ENCODE measurements at regions not wholly inside any gene's neighbourhood (a gene's known extent, or its start where the extent isn't known, plus 50 kb on each side); places are given as distances from the start of the nearest gene placed in this dataset.

- TF ChIP-seq TCF3 (IDR thresholded peaks at IDR 0.05; ENCODE audit: borderline replicate concordance, insufficient read depth, low read depth, low read length) (no peak), RAD51 (IDR thresholded peaks at IDR 0.05) (no peak), CEBPZ (IDR thresholded peaks at IDR 0.05; ENCODE audit: low read depth, low read length) (no peak)
Observed at GRCh38 chr4:62204136-62204535, 1004.0 kb downstream of the ADGRL3 start (continued).

- no TSS peak for BruUV-seq (replicated peaks)
- ATAC-seq (no peak), FAIRE-seq (no peak), DNase-seq (ENCODE audit: low read depth, low spot score) (no peak)
- H3K4me1 ChIP-seq (ENCODE audit: control insufficient read depth, insufficient read depth, low read length): no peaks in the 10 kb centered on the region
- ChIA-PET SMC1A (ENCODE audit: uncharacterized antibody, unreplicated experiment) (interaction anchor here (0.6 kb wide), 1 partner anchor 10 kb away, joined by 4 read pairs; no protein-coding TSS in a partner anchor), POLR2A (no interaction called here), RAD21 (ENCODE audit: unreplicated experiment) (no interaction called here), CTCF (no interaction called here)
- H3K4me2 ChIP-seq (ENCODE audit: control insufficient read depth, insufficient read depth): no peak overlapping the region
- H4K20me1 ChIP-seq (ENCODE audit: control insufficient read depth, insufficient read depth): no peaks in the 10 kb centered on the region
- no peaks in the 10 kb centered on the region for H3K79me2 ChIP-seq (ENCODE audit: control insufficient read depth, insufficient read depth, low read length)
- H3K27me3 ChIP-seq (replicated peaks in 1 of 2; ENCODE audit: control insufficient read depth in 2 of 2, insufficient read depth in 2 of 2, low read length in 1 of 2): no peaks in the 10 kb centered on the region
- no peak overlapping the region for H3K4me3 ChIP-seq
- no peak overlapping the region for H2AFZ ChIP-seq (ENCODE audit: control insufficient read depth, low read depth, low read length)
- no peak overlapping the region for H3K9ac ChIP-seq (ENCODE audit: control insufficient read depth, insufficient read depth, low read length)
- intact Hi-C loops (cut with micrococcal nuclease; ENCODE audit: unreplicated experiment): no loop called here
- H3K36me3 ChIP-seq (ENCODE audit: control insufficient read depth in 2 of 2, insufficient read depth in 2 of 2, low read length in 1 of 2): no peaks in the 10 kb centered on the region
- no peak overlapping the region for H3K27ac ChIP-seq (ENCODE audit: control insufficient read depth, insufficient read depth)
- no peak for TF ChIP-seq ZZZ3 (IDR thresholded peaks at IDR 0.05; ENCODE audit: control insufficient read depth, insufficient read length, low read depth)
- TF ChIP-seq ZNF207 (IDR thresholded peaks at IDR 0.05; ENCODE audit: borderline replicate concordance): no peak
- no peak for TF ChIP-seq MEF2A (IDR thresholded peaks at IDR 0.05; ENCODE audit: insufficient read depth, low read depth, low read length)
- no peak for TF ChIP-seq IKZF1 (conservative IDR thresholded peaks at IDR 0.05)
- TF ChIP-seq SP1 (IDR thresholded peaks at IDR 0.05; ENCODE audit: low read depth, low read length): no peak
- TF ChIP-seq ZBTB11 (CRISPR knock-in tag; IDR thresholded peaks at IDR 0.05): no peak
- H3K9me3 ChIP-seq (replicated peaks; ENCODE audit: control insufficient read depth, insufficient read depth, low read length): no peaks in the 10 kb centered on the region
- WGBS (ENCODE audit: insufficient coverage, insufficient replicate concordance, low lambda C conversion rate, missing lambda C conversion rate): 21% methylated on average over 8 of the region's 8 CpGs
- in situ Hi-C loops (cut with MboI): no loop called here
Observed at GRCh38 chr4:62199291-62199810, 999.2 kb downstream of the ADGRL3 start.

Measured in GM12878 (cell line).